GM23338 (cell line): ENCODE measurements at regions not wholly inside any gene's neighbourhood (a gene's known extent, or its start where the extent isn't known, plus 50 kb on each side); places are given as distances from the start of the nearest gene placed in this dataset.

Source experiments
- CREB1 ChIP-seq: fragments of 250-450 bp; sonication (Bioruptor Pico); IDR thresholded peaks from 2 replicates; pipeline ENCODE4 v1.5.0; 2020; ENCODE audit warnings: low read depth, mild to moderate bottlenecking, moderate library complexity
- EZH2 ChIP-seq: fragments of 200-600 bp; sonication (generic); IDR thresholded peaks from one replicate; pipeline ENCODE4 v1.8.0; 2017; ENCODE audit warnings: antibody characterized with exemption, mild to moderate bottlenecking, low read depth; ENCODE audit not compliant: unreplicated experiment
- POLR2AphosphoS5 ChIP-seq: IDR thresholded peaks from 2 replicates; pipeline ENCODE4 v1.6.1; 2016; ENCODE audit warnings: antibody characterized with exemption, low read depth
- TF ChIP-seq, protein P1 (sequence below), 2 experiments: fragments of 200-600 bp in 1 of 2; sonication (generic) in 1 of 2; conservative IDR thresholded peaks; 2 replicates each; pipeline versions ENCODE4 v1.5.1 to v1.6.1; 2016 to 2017; ENCODE audit warnings: antibody characterized with exemption in 2 of 2, low read depth in 2 of 2, mild to moderate bottlenecking in 2 of 2, moderate library complexity in 1 of 2

DNA sequence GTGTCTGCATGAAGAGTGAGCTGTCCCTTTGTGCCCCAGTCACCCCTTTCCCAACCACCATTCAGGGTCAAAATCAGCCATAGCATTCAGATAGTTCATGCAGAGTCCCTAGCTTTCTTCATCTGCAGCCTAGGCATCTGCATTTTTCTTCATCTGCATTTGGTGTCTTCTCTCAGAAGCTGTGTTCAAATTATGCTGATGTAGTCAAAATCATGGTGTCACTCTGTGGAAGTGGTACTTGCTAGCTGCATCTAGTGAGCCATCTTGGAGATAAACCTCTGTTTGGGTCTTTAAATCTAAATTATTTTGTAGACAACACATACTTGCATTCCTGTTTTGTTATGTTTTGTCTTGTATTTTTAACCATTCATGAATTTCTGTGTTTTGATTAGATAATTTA lies 119.8 kb downstream of the DDX3Y start:
- TF ChIP-seq POLR2AphosphoS5: no peak
- TF ChIP-seq, protein P1, sequence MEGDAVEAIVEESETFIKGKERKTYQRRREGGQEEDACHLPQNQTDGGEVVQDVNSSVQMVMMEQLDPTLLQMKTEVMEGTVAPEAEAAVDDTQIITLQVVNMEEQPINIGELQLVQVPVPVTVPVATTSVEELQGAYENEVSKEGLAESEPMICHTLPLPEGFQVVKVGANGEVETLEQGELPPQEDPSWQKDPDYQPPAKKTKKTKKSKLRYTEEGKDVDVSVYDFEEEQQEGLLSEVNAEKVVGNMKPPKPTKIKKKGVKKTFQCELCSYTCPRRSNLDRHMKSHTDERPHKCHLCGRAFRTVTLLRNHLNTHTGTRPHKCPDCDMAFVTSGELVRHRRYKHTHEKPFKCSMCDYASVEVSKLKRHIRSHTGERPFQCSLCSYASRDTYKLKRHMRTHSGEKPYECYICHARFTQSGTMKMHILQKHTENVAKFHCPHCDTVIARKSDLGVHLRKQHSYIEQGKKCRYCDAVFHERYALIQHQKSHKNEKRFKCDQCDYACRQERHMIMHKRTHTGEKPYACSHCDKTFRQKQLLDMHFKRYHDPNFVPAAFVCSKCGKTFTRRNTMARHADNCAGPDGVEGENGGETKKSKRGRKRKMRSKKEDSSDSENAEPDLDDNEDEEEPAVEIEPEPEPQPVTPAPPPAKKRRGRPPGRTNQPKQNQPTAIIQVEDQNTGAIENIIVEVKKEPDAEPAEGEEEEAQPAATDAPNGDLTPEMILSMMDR (conservative IDR thresholded peaks at IDR 0.05; ENCODE audit: low read depth in 2 of 2): no peak
- TF ChIP-seq EZH2: no peak
- no peak for TF ChIP-seq CREB1 (CRISPR knock-in tag)
